CD4-positive, alpha-beta T cell treated with Interleukin-15 for 1 hour (primary cell): ENCODE measurements at regions not wholly inside any gene's neighbourhood (a gene's known extent, or its start where the extent isn't known, plus 50 kb on each side); places are given as distances from the start of the nearest gene placed in this dataset.
"Not testable (repeated sequence)": the region's sequence is repeated elsewhere in the genome, so short reads cannot be mapped to it uniquely, and the experiment has no call there.

ENCODE experiments used
- DNase-seq: peaks from one replicate; pipeline ENCODE4 v3.0.0-alpha.2; 2020

GRCh38 chr7:113204415-113204814 lies 86.1 kb upstream of the SMIM30 start:
- DNase-seq, result no peak

GRCh38 chr7:113202284-113202683 lies 83.9 kb upstream of the SMIM30 start:
- DNase-seq, result no peak

- DNase-seq, result no peak
Measured at GRCh38 chr7:113200281-113200680, 81.9 kb upstream of the SMIM30 start.

DNA sequence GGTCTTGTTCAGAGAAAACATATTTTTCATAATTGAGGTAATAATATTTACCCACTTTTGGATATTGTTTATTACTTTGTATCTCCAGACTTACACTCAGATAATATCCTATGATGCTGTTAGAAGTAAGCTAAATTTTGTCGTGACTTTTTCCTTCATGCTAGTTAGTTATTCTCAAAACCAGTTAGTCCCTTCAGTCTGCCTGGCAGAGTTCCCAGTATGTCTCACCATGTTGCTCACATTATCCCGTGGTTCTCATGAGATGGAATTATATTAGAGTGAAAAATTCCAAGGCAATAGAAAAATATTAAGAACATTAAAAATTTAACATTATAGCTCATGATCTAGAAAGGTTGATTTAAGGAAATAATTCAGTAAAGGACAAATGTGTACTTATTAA lies 81.5 kb upstream of the SMIM30 start:
- DNase-seq, result no peak

- no peak for DNase-seq
Measured at GRCh38 chr7:113199136-113199535, 80.8 kb upstream of the SMIM30 start.

GRCh38 chr7:113198226-113198625 lies 79.9 kb upstream of the SMIM30 start:
- DNase-seq, result no peak

DNA sequence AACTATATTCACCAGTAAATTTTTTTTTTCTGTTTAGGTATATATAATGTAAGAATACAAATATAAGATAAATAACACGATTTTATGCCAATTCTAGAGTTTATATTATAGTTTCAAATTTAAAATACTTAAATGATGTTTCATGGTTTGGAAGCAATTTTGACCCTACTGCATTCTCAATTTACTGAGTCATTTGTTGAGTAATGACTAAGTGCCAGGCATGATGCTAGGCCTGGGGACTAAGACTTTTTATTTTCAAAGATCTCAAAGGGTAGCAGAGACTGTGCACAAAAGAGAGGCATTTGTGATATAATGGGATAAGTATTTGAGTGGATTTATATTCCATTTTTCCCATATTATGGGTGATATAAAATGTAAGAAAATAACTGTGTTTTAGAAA lies 78.9 kb upstream of the SMIM30 start:
- DNase-seq, result no peak

- DNase-seq, result no peak
Measured at GRCh38 chr7:113188396-113188795, 70.0 kb upstream of the SMIM30 start.

- DNase-seq, result no peak
Measured at GRCh38 chr7:113179313-113179712, 61.0 kb upstream of the SMIM30 start.

- no peak for DNase-seq
Measured at GRCh38 chr7:113176836-113177235, 58.5 kb upstream of the SMIM30 start.

DNA sequence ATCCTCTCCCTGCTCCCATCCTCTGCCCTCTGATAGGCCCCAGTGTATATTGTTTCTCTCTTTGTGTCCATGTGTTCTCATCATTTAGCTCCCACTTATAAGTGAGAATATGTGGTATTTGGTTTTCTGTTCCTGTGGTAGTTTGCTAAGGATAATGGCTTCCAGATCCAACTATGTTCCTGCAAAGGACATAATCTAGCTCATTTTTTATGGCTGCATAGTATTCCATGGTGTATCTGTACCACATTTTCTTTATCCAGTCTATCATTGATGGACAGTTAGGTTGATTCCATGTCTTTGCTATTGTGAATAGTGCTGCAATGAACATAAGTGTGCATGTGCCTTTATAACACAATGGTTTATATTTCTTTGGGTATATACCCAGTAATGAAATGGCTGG lies 57.8 kb upstream of the SMIM30 start:
- not testable (repeated sequence) for DNase-seq

DNA sequence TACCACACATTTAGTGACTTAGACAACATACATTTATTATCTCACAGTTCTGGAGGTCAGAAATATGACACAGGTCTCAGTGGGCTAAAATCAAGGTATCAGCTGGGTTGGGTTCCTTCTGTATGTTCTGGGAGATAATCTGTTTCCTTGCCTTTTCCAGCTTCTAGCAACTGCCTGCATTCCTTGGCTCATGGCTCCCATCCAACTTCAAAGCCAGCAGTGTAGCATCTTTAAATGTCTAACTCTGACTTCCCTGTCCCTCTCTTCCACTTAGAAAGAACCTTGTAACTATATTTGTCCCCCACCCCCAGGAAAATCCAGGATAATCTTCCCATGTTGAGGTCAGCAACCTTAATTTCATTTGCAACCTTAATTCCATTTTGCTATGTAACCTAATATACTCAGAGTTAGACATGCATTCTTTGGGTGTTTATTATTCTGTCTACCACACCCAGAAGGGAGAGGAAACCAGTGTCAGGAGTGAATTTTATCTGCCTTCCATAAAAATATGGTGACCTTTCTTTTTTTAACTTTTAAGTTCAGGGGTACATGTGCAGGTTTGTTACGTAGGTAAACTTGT lies 57.3 kb upstream of the SMIM30 start:
- no peak for DNase-seq

GRCh38 chr7:113172726-113173125 lies 54.4 kb upstream of the SMIM30 start:
- no peak for DNase-seq

DNA sequence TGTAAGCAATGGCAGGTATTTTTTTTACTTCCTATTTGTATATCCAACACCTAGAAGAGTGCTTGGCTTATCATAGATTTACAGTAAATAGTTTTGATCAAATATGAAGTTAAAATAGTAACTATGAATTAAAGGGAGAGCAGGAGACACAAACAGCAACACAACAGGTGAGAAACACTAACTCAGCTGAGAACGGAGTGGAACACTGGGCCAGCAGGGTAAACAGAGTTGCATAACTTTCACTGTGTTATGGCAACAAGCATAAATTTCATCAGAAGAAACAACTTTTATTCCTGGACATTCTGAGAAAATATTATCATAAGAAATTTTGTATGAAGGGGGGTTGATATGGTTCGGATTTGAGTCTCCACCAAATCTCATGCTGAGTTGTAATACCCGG lies 52.2 kb upstream of the SMIM30 start:
- no peak for DNase-seq
